Skeletal muscle satellite cell (primary cell): ENCODE measurements at regions not wholly inside any gene's neighbourhood (a gene's known extent, or its start where the extent isn't known, plus 50 kb on each side); places are given as distances from the start of the nearest gene placed in this dataset.
"Not testable (repeated sequence)": the region's sequence is repeated elsewhere in the genome, so short reads cannot be mapped to it uniquely, and the experiment has no call there.

Source experiments
- H3K27me3 ChIP-seq: 2 replicates; pipeline ENCODE4 v1.7.0; 2013; ENCODE audit warnings: low read length; ENCODE audit not compliant: control insufficient read depth, insufficient read depth
- H3K36me3 ChIP-seq: 2 replicates; pipeline ENCODE4 v1.7.0; 2013; ENCODE audit warnings: mild to moderate bottlenecking, control low read depth, low read length; ENCODE audit not compliant: insufficient read depth
- H3K4me1 ChIP-seq: 2 replicates; pipeline ENCODE4 v1.7.0; 2013; ENCODE audit warnings: low read length; ENCODE audit not compliant: control insufficient read depth, insufficient read depth
- H3K4me2 ChIP-seq: 2 replicates; pipeline ENCODE4 v1.7.0; 2013; ENCODE audit warnings: mild to moderate bottlenecking, low read length
- H3K4me3 ChIP-seq: 2 replicates; pipeline ENCODE4 v1.7.0; 2013; ENCODE audit warnings: low read length
- H3K9ac ChIP-seq: 2 replicates; pipeline ENCODE4 v1.7.0; 2013; ENCODE audit warnings: mild to moderate bottlenecking, low read depth, low read length, moderate library complexity
- H3K9me3 ChIP-seq: replicated peaks from 2 replicates; pipeline ENCODE4 v1.7.0; 2013; ENCODE audit warnings: mild to moderate bottlenecking, control low read depth, low read length

GRCh38 chrX:13376857-13377549, 57.1 kb upstream of the ATXN3L start:
- Histone ChIP-seq H3K27me3 (no peaks in the 10 kb centered on the region), H3K4me1 (peaks cover 50% of the 10 kb centered on the region), H3K4me3 (peak overlapping the region; percentile 26), H3K4me2 (peak overlapping the region; percentile 53), H3K9ac (peak overlapping the region; percentile 64), H3K36me3 (no peaks in the 10 kb centered on the region), H3K9me3 (no peaks in the 10 kb centered on the region)

- H3K36me3 ChIP-seq, H3K4me3 ChIP-seq, H3K4me2 ChIP-seq, H3K9ac ChIP-seq, H3K27me3 ChIP-seq, H3K9me3 ChIP-seq: not testable (repeated sequence)
- H3K4me1 ChIP-seq, result peaks cover 48% of the 10 kb centered on the region
These were observed 55.7 kb upstream of the ATXN3L start for GRCh38 chrX:13375596-13375995.

GRCh38 chrX:13374364-13374763, 54.5 kb upstream of the ATXN3L start:
- no peaks in the 10 kb centered on the region for H3K9me3 ChIP-seq
- peak overlapping the region; percentile 22 for H3K9ac ChIP-seq
- no peaks in the 10 kb centered on the region for H3K27me3 ChIP-seq
- no peaks in the 10 kb centered on the region for H3K36me3 ChIP-seq
- no peak overlapping the region for H3K4me2 ChIP-seq
- H3K4me3 ChIP-seq, result no peak overlapping the region
- H3K4me1 ChIP-seq, result peaks cover 37% of the 10 kb centered on the region

GRCh38 chrX:13373431-13374187, 53.8 kb upstream of the ATXN3L start:
- Histone ChIP-seq H3K4me1 (peaks cover 37% of the 10 kb centered on the region), H3K4me2 (peak overlapping the region; percentile 11), H3K9me3 (no peaks in the 10 kb centered on the region), H3K27me3 (no peaks in the 10 kb centered on the region), H3K9ac (peak overlapping the region; percentile 49), H3K4me3 (no peak overlapping the region), H3K36me3 (no peaks in the 10 kb centered on the region)

DNA sequence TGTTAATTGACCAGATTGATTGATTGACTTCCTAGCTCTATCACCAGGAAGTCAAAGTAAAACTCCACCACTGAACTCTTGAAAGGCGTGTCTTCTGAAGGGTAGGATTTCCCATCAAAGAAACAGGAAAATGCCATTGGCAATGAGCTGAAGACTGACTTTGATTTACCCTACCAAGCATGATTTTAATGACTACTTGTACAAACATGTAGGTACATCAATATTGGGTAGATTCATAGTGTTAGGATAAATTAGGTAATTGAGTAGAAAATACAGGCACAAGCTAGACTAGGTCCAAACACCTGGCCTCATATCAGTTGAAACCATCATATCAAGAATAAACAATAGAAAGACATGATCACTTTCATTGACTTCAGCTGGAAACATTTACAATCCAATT, 53.2 kb upstream of the ATXN3L start:
- no peak overlapping the region for H3K4me3 ChIP-seq
- H3K27me3 ChIP-seq, result no peaks in the 10 kb centered on the region
- H3K9me3 ChIP-seq, result no peaks in the 10 kb centered on the region
- peaks cover 36% of the 10 kb centered on the region for H3K4me1 ChIP-seq
- H3K4me2 ChIP-seq, result no peak overlapping the region
- no peaks in the 10 kb centered on the region for H3K36me3 ChIP-seq
- peak overlapping the region; percentile 49 for H3K9ac ChIP-seq

- H3K4me2 ChIP-seq, result no peak overlapping the region
- no peak overlapping the region for H3K4me3 ChIP-seq
- H3K9ac ChIP-seq, result no peak overlapping the region
- no peaks in the 10 kb centered on the region for H3K9me3 ChIP-seq
- no peaks in the 10 kb centered on the region for H3K27me3 ChIP-seq
- H3K36me3 ChIP-seq, result no peaks in the 10 kb centered on the region
- H3K4me1 ChIP-seq, result peaks cover 29% of the 10 kb centered on the region
These were observed 52.5 kb upstream of the ATXN3L start for GRCh38 chrX:13372203-13372980.

DNA sequence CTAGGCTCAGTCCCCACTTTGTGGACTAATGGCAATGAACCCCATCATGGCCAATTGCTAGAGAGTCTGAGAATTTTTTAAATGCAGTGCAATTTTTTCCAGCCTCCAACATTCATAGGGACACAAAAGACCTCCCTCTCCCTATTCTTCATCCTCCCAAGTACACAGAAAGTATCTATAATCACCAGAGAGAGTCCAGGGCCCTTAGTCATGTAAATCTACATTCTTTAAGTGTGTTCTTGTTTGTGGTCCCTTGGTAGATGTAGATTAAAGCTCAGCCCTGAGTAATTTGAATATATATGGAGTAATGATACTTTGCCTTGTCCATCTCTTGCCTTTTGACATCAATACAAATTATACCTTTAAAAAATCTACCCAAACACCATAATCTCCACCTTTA, 51.3 kb upstream of the ATXN3L start:
- Histone ChIP-seq H3K4me2 (no peak overlapping the region), H3K36me3 (no peaks in the 10 kb centered on the region), H3K9me3 (no peaks in the 10 kb centered on the region), H3K4me3 (no peak overlapping the region), H3K9ac (no peak overlapping the region), H3K27me3 (no peaks in the 10 kb centered on the region), H3K4me1 (peaks cover 20% of the 10 kb centered on the region)

DNA sequence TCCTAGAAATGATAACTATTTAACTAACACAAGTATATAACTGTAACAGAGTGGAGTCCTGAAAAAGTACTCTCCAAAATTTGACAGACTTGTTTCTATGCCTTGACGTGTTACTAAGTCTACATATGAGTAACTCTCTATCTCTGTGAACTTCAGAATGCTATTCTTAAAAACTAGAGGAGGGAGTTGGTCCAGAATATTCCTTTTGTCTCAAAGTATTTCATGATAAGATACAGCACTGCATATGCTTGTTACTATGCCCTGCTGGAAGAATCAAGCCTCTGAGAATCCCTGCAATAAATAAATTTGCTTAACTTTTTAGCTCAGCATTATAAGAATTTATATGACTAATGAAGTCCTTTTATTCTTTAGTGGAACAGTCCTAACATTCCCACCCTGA, 50.9 kb upstream of the ATXN3L start:
- H3K4me2 ChIP-seq, result no peak overlapping the region
- no peaks in the 10 kb centered on the region for H3K9me3 ChIP-seq
- no peak overlapping the region for H3K4me3 ChIP-seq
- no peaks in the 10 kb centered on the region for H3K27me3 ChIP-seq
- H3K36me3 ChIP-seq, result no peaks in the 10 kb centered on the region
- no peak overlapping the region for H3K9ac ChIP-seq
- H3K4me1 ChIP-seq, result peaks cover 19% of the 10 kb centered on the region
